Testis (tissue), 2 donors: ENCODE measurements at regions not wholly inside any gene's neighbourhood (a gene's known extent, or its start where the extent isn't known, plus 50 kb on each side); places are given as distances from the start of the nearest gene placed in this dataset.

ENCODE experiments used
- CTCF ChIP-seq, 3 experiments: fragments of 450-650 bp in 2 of 3; fragments of 200-600 bp in 1 of 3; sonication (generic) in 1 of 3; IDR thresholded peaks; one replicate each; pipeline ENCODE4 v1.5.1; 2016 to 2019; ENCODE audit warnings: antibody characterized with exemption in 3 of 3, mild to moderate bottlenecking in 2 of 3, moderate library complexity in 1 of 3
- POLR2A ChIP-seq: fragments of 450-650 bp; IDR thresholded peaks from one replicate; pipeline ENCODE4 v1.6.1; 2017; ENCODE audit warnings: antibody characterized with exemption, mild to moderate bottlenecking, moderate library complexity

- TF ChIP-seq CTCF (IDR thresholded peaks at IDR 0.05) = no peak
- TF ChIP-seq POLR2A = no peak
These were observed 213.8 kb upstream of the ACTBL2 start for GRCh38 chr5:57696389-57696769.
